H1 (cell line): ENCODE measurements at regions not wholly inside any gene's neighbourhood (a gene's known extent, or its start where the extent isn't known, plus 50 kb on each side); places are given as distances from the start of the nearest gene placed in this dataset.

Experiments used
- CTCF ChIA-PET: fragments of 300-600 bp; sonication (Branson Sonifier 250); formaldehyde crosslinking; loops from one replicate; lab custom pipeline; 2021; ENCODE audit not compliant: partially characterized antibody; lab: Charles Lee
- POLR2A ChIA-PET: fragments of 300-600 bp; sonication (Branson Sonifier 250); formaldehyde crosslinking; loops from one replicate; lab custom pipeline; 2021; ENCODE audit warnings: inconsistent platforms; ENCODE audit not compliant: partially characterized antibody; lab: Charles Lee
- DNase-seq, 2 experiments: peaks; one replicate each; pipeline versions ENCODE4 v3.0.0 to v3.0.0-alpha.2; 2010 to 2022; ENCODE audit warnings: low spot score in 2 of 2, low read depth in 1 of 2, mixed read lengths in 1 of 2
- FAIRE-seq: peaks from 2 replicates; lab custom pipeline; 2011; peaks lifted over from hg19 to GRCh38; lab: Jason Lieb, UNC
- H2AFZ ChIP-seq: 2 replicates; pipeline ENCODE4 v1.8.1; 2012; ENCODE audit warnings: low read length, inconsistent platforms
- H2AK5ac ChIP-seq: 2 replicates; pipeline ENCODE4 v1.6.1; 2013; ENCODE audit warnings: low read depth, low read length
- H2BK120ac ChIP-seq: replicated peaks from 2 replicates; pipeline ENCODE3; 2013; ENCODE audit warnings: low read depth, low read length, inconsistent platforms
- H2BK12ac ChIP-seq: 2 replicates; pipeline ENCODE4 v1.6.1; 2013; ENCODE audit warnings: low read depth, low read length
- H2BK15ac ChIP-seq: 2 replicates; pipeline ENCODE4 v1.6.1; 2013; ENCODE audit warnings: low read length
- H2BK20ac ChIP-seq: 2 replicates; pipeline ENCODE4 v1.6.1; 2013; ENCODE audit warnings: low read length
- H2BK5ac ChIP-seq: 2 replicates; pipeline ENCODE4 v1.6.1; 2013; ENCODE audit warnings: low read depth, low read length
- H3K14ac ChIP-seq: 2 replicates; pipeline ENCODE4 v1.6.1; 2013; ENCODE audit warnings: inconsistent platforms; ENCODE audit not compliant: insufficient read length
- H3K18ac ChIP-seq: 2 replicates; pipeline ENCODE4 v1.6.1; 2013; ENCODE audit warnings: low read length; ENCODE audit errors: extremely low read depth
- H3K23ac ChIP-seq: 2 replicates; pipeline ENCODE4 v1.6.1; 2013; ENCODE audit warnings: inconsistent platforms; ENCODE audit not compliant: insufficient read length
- H3K23me2 ChIP-seq: 2 replicates; pipeline ENCODE4 v1.6.1; 2013; ENCODE audit warnings: low read depth, low read length
- H3K27ac ChIP-seq: 2 replicates; pipeline ENCODE4 v1.6.1; 2011; ENCODE audit warnings: low read depth, low read length, inconsistent platforms
- H3K27me3 ChIP-seq, 4 experiments: replicated peaks in 1 of 4; 1 replicate in 1 of 4; 2 replicates in 3 of 4; pipeline versions ENCODE4 v1.6.1 to v1.8.1; 2011 to 2013; ENCODE audit warnings: low read length in 3 of 4, mild to moderate bottlenecking in 3 of 4, inconsistent platforms in 2 of 4, mixed read lengths in 2 of 4, moderate library complexity in 1 of 4; ENCODE audit not compliant: control insufficient read depth in 3 of 4, insufficient read depth in 3 of 4; ENCODE audit errors: extremely low read depth in 1 of 4
- H3K36me3 ChIP-seq, 4 experiments: 2 replicates each; pipeline versions ENCODE4 v1.6.1 to v1.8.1; 2011 to 2013; ENCODE audit warnings: mild to moderate bottlenecking in 4 of 4, low read length in 3 of 4, moderate library complexity in 2 of 4, control low read depth in 1 of 4, inconsistent platforms in 1 of 4; ENCODE audit not compliant: insufficient read depth in 4 of 4, control insufficient read depth in 2 of 4
- H3K4ac ChIP-seq: replicated peaks from 2 replicates; pipeline ENCODE3; 2013; ENCODE audit warnings: low read length, low read depth, mixed read lengths, inconsistent platforms; ENCODE audit not compliant: insufficient read length
- H3K4me1 ChIP-seq, 4 experiments: replicated peaks in 1 of 4; 1 replicate in 1 of 4; 2 replicates in 3 of 4; pipeline versions ENCODE4 v1.6.1 to v1.8.1; 2011 to 2013; ENCODE audit warnings: low read length in 3 of 4, inconsistent platforms in 2 of 4, mixed read lengths in 1 of 4; ENCODE audit not compliant: insufficient read depth in 4 of 4, control insufficient read depth in 3 of 4
- H3K4me2 ChIP-seq, 2 experiments: 2 replicates each; pipeline versions ENCODE4 v1.6.1 to v1.8.1; 2011 to 2013; ENCODE audit warnings: low read depth in 2 of 2, low read length in 2 of 2, control low read depth in 1 of 2, inconsistent platforms in 1 of 2, mild to moderate bottlenecking in 1 of 2; ENCODE audit not compliant: insufficient read depth in 1 of 2
- H3K4me3 ChIP-seq, 4 experiments: fragments of 200-600, 300-600 bp in 1 of 4; sonication (generic), shearing (Covaris generic), sonication (Bioruptor Twin) in 1 of 4; 2 replicates each; pipeline versions ENCODE4 v1.5.1 to v1.8.1; 2011 to 2016; ENCODE audit warnings: low read length in 4 of 4, low read depth in 3 of 4, control low read depth in 2 of 4, inconsistent platforms in 2 of 4, mild to moderate bottlenecking in 2 of 4, mixed read lengths in 1 of 4, moderate library complexity in 1 of 4; ENCODE audit not compliant: insufficient read depth in 2 of 4; ENCODE audit errors: extremely low read depth in 1 of 4
- H3K56ac ChIP-seq: replicated peaks from 2 replicates; pipeline ENCODE3; 2013; ENCODE audit warnings: low read depth, mild to moderate bottlenecking, mixed read lengths, low read length, inconsistent platforms; ENCODE audit not compliant: insufficient read length
- H3K79me1 ChIP-seq: 2 replicates; pipeline ENCODE4 v1.6.1; 2013; ENCODE audit warnings: low read depth, low read length, control low read depth
- H3K79me2 ChIP-seq, 2 experiments: 2 replicates each; pipeline versions ENCODE4 v1.6.1 to v1.8.1; 2012 to 2013; ENCODE audit warnings: low read length in 2 of 2, mild to moderate bottlenecking in 2 of 2, inconsistent platforms in 1 of 2; ENCODE audit not compliant: insufficient read depth in 2 of 2, control insufficient read depth in 1 of 2
- H3K9ac ChIP-seq, 4 experiments: replicated peaks in 1 of 4; 1 replicate in 1 of 4; 2 replicates in 3 of 4; pipeline versions ENCODE4 v1.6.1 to v1.8.1; 2011 to 2013; ENCODE audit warnings: low read depth in 3 of 4, low read length in 3 of 4, control low read depth in 2 of 4, mild to moderate bottlenecking in 2 of 4, moderate library complexity in 2 of 4, inconsistent platforms in 1 of 4; ENCODE audit errors: extremely low read depth in 1 of 4
- H3K9me3 ChIP-seq, 2 experiments: 2 replicates each; pipeline versions ENCODE4 v1.6.1 to v1.8.1; 2012 to 2013; ENCODE audit warnings: mild to moderate bottlenecking in 2 of 2, moderate library complexity in 2 of 2, control low read depth in 1 of 2, inconsistent platforms in 1 of 2, low read depth in 1 of 2, low read length in 1 of 2, mixed read lengths in 1 of 2; ENCODE audit not compliant: insufficient read depth in 2 of 2
- H4K20me1 ChIP-seq, 2 experiments: replicated peaks in 1 of 2; 2 replicates each; pipeline versions ENCODE3 to v1.8.1; 2011 to 2013; ENCODE audit warnings: inconsistent platforms in 2 of 2, low read length in 2 of 2, mild to moderate bottlenecking in 1 of 2; ENCODE audit not compliant: insufficient read depth in 2 of 2, control insufficient read depth in 1 of 2
- H4K5ac ChIP-seq: 2 replicates; pipeline ENCODE4 v1.6.1; 2013; ENCODE audit warnings: low read length, low read depth, mixed read lengths, inconsistent platforms; ENCODE audit not compliant: insufficient read length
- H4K8ac ChIP-seq: 2 replicates; pipeline ENCODE4 v1.8.0; 2013; ENCODE audit warnings: mild to moderate bottlenecking, moderate library complexity, low read length, inconsistent platforms; ENCODE audit not compliant: insufficient read depth; ENCODE audit errors: extremely low read depth
- H4K91ac ChIP-seq: replicated peaks from 2 replicates; pipeline ENCODE3; 2013; ENCODE audit warnings: low read length, mixed read lengths, inconsistent platforms; ENCODE audit not compliant: insufficient read length
- CTBP2 ChIP-seq: IDR thresholded peaks from 2 replicates; pipeline ENCODE4 v1.7.0; 2011; ENCODE audit warnings: borderline replicate concordance, mild to moderate bottlenecking, moderate library complexity, mixed read lengths, low read length; ENCODE audit not compliant: insufficient read depth, insufficient read length
- CTCF ChIP-seq, 3 experiments: IDR thresholded peaks; 1 replicate in 2 of 3; 2 replicates in 1 of 3; pipeline versions ENCODE4 v1.5.1 to v1.6.1; 2011; ENCODE audit warnings: low read length in 3 of 3, mild to moderate bottlenecking in 3 of 3, inconsistent platforms in 2 of 3, low read depth in 1 of 3, moderate library complexity in 1 of 3; ENCODE audit not compliant: insufficient read depth in 1 of 3; ENCODE audit errors: control extremely low read depth in 1 of 3
- EP300 ChIP-seq, 2 experiments: IDR thresholded peaks; 1 replicate in 1 of 2; 2 replicates in 1 of 2; pipeline ENCODE4 v1.6.1; 2011 to 2012; ENCODE audit warnings: low read depth in 2 of 2, low read length in 2 of 2, mild to moderate bottlenecking in 2 of 2, borderline replicate concordance in 1 of 2, inconsistent platforms in 1 of 2, moderate library complexity in 1 of 2
- EZH2 ChIP-seq: fragments of 200-600 bp; sonication (generic); IDR thresholded peaks from 2 replicates; pipeline ENCODE4 v1.7.1; 2012; ENCODE audit warnings: low read depth, mild to moderate bottlenecking, moderate library complexity, low read length, inconsistent platforms; ENCODE audit not compliant: severe bottlenecking
- GTF2F1 ChIP-seq: IDR thresholded peaks from 2 replicates; pipeline ENCODE4 v1.6.1; 2012; ENCODE audit warnings: low read depth, low read length, improper control_type of control experiment, borderline replicate concordance
- RXRA ChIP-seq: IDR thresholded peaks from 2 replicates; pipeline ENCODE4 v1.6.1; 2011; ENCODE audit warnings: low read depth, mild to moderate bottlenecking, low read length, moderate library complexity; ENCODE audit not compliant: insufficient read depth
- SP1 ChIP-seq: IDR thresholded peaks from 2 replicates; pipeline ENCODE4 v1.6.1; 2011; ENCODE audit warnings: low read depth, low read length
- TCF12 ChIP-seq: IDR thresholded peaks from 2 replicates; pipeline ENCODE4 v1.6.1; 2011; ENCODE audit warnings: low read depth, mild to moderate bottlenecking, low read length
- TEAD4 ChIP-seq: IDR thresholded peaks from 2 replicates; pipeline ENCODE4 v1.6.1; 2012; ENCODE audit warnings: low read depth, low read length, inconsistent platforms, mixed read lengths
- WGBS, 2 experiments: shearing (Covaris generic) in 1 of 2; methylation state at CpG; one replicate each; pipeline versions ENCODE4 v1.1.6 to v1.1.7; 2013 to 2015; ENCODE audit warnings: low lambda C conversion rate in 2 of 2, mixed read lengths in 2 of 2, inconsistent platforms in 1 of 2, low coverage in 1 of 2, missing lambda C conversion rate in 1 of 2; ENCODE audit not compliant: insufficient replicate concordance in 2 of 2, insufficient coverage in 1 of 2, insufficient read length in 1 of 2; ENCODE audit errors: extremely low coverage in 1 of 2, missing lambda C conversion rate in 1 of 2; 5-methylcytosine and 5-hydroxymethylcytosine counted together
- TF ChIP-seq, protein P1 (sequence below): IDR thresholded peaks from 2 replicates; pipeline ENCODE4 v1.6.1; 2012; ENCODE audit warnings: low read length, inconsistent platforms

DNA sequence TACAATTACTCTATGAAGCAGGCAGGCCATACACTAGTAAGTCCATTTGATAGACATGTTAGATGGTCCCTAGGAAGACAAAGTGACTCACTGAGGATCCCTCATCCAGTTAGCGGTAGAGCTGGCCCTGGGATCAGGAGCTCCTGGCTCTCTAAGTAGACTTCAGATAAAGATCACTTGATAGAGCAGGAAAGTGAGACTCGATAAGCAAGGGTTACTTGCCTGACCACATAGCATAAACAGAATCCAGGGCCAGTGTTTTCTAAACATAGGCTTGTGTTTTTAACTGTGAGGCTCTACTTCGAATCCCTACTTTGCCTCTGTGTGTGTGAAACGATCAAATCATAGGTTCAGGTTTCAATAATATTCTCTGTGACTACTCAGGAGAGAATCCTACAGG is 355.2 kb upstream of the TRIB2 start:
- no peaks in the 10 kb centered on the region for H4K20me1 ChIP-seq
- POLR2A ChIA-PET, result no interaction called here
- no peak overlapping the region for H3K56ac ChIP-seq
- no peak overlapping the region for H3K27ac ChIP-seq
- H3K9ac ChIP-seq, result no peak overlapping the region
- H2BK15ac ChIP-seq, result no peak overlapping the region
- H3K14ac ChIP-seq, result no peak overlapping the region
- no peaks in the 10 kb centered on the region for H3K4me1 ChIP-seq
- H4K8ac ChIP-seq, result no peak overlapping the region
- no peaks in the 10 kb centered on the region for H3K79me2 ChIP-seq
- H3K79me1 ChIP-seq, result no peaks in the 10 kb centered on the region
- no peak overlapping the region for H2AK5ac ChIP-seq
- no peak overlapping the region for H2BK20ac ChIP-seq
- H3K18ac ChIP-seq, result no peak overlapping the region
- no peaks in the 10 kb centered on the region for H3K27me3 ChIP-seq
- no peaks in the 10 kb centered on the region for H3K23me2 ChIP-seq
- no peak overlapping the region for H3K23ac ChIP-seq
- H2BK5ac ChIP-seq, result no peak overlapping the region
- H3K36me3 ChIP-seq, result no peaks in the 10 kb centered on the region
- H3K9me3 ChIP-seq, result no peaks in the 10 kb centered on the region
- H3K4me2 ChIP-seq, result no peak overlapping the region
- no peak overlapping the region for H2AFZ ChIP-seq
- DNase-seq (no peak), FAIRE-seq (no peak)
- H2BK12ac ChIP-seq, result no peak overlapping the region
- H4K5ac ChIP-seq, result no peak overlapping the region
- no peak overlapping the region for H2BK120ac ChIP-seq
- no peak overlapping the region for H4K91ac ChIP-seq
- CTCF ChIA-PET, result no interaction called here
- no peak overlapping the region for H3K4ac ChIP-seq
- no peak overlapping the region for H3K4me3 ChIP-seq
- WGBS, 2 experiments, result 96% methylated on average over 4 of the region's 4 CpGs; no CpG with 5 or more reads in 1 of the 2 experiments
- TF ChIP-seq CTCF (IDR thresholded peaks at IDR 0.05; ENCODE audit: control extremely low read depth in 1 of 3, insufficient read depth in 1 of 3, low read depth in 1 of 3, low read length in 3 of 3) (no peak), RXRA (no peak), CTBP2 (no peak), EP300 (IDR thresholded peaks at IDR 0.05; ENCODE audit: borderline replicate concordance in 1 of 2, low read depth in 2 of 2, low read length in 2 of 2) (no peak), EZH2 (no peak), TEAD4 (no peak), SP1 (no peak), TCF12 (no peak), GTF2F1 (no peak)
- TF ChIP-seq, protein P1, sequence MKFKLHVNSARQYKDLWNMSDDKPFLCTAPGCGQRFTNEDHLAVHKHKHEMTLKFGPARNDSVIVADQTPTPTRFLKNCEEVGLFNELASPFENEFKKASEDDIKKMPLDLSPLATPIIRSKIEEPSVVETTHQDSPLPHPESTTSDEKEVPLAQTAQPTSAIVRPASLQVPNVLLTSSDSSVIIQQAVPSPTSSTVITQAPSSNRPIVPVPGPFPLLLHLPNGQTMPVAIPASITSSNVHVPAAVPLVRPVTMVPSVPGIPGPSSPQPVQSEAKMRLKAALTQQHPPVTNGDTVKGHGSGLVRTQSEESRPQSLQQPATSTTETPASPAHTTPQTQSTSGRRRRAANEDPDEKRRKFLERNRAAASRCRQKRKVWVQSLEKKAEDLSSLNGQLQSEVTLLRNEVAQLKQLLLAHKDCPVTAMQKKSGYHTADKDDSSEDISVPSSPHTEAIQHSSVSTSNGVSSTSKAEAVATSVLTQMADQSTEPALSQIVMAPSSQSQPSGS, result no peak
